H9 (cell line): ENCODE measurements at regions not wholly inside any gene's neighbourhood (a gene's known extent, or its start where the extent isn't known, plus 50 kb on each side); places are given as distances from the start of the nearest gene placed in this dataset.

ENCODE experiments used
- DNase-seq: peaks from one replicate; pipeline ENCODE4 v3.0.0-alpha.2; 2017
- H2AFZ ChIP-seq: one replicate; pipeline ENCODE4 v1.6.1; 2013; ENCODE audit warnings: mild to moderate bottlenecking, low read length, control low read depth, moderate library complexity
- H2AK5ac ChIP-seq: 2 replicates; pipeline ENCODE4 v1.6.1; 2013; ENCODE audit warnings: low read length, control low read depth, mixed read lengths; ENCODE audit not compliant: insufficient read length
- H2BK120ac ChIP-seq: one replicate; pipeline ENCODE4 v1.6.1; 2013; ENCODE audit warnings: low read depth, mild to moderate bottlenecking, low read length, control low read depth, inconsistent platforms; ENCODE audit not compliant: poor library complexity, severe bottlenecking
- H2BK12ac ChIP-seq: 2 replicates; pipeline ENCODE4 v1.6.1; 2013; ENCODE audit warnings: low read length, control low read depth, mixed read lengths, low read depth; ENCODE audit not compliant: insufficient read length
- H2BK15ac ChIP-seq: 2 replicates; pipeline ENCODE4 v1.6.1; 2013; ENCODE audit warnings: low read depth, low read length, control low read depth
- H2BK20ac ChIP-seq: one replicate; pipeline ENCODE4 v1.6.1; 2013; ENCODE audit warnings: low read depth, mild to moderate bottlenecking, low read length, control low read depth, inconsistent platforms; ENCODE audit not compliant: poor library complexity, severe bottlenecking
- H2BK5ac ChIP-seq: 2 replicates; pipeline ENCODE4 v1.6.1; 2013; ENCODE audit warnings: low read length, control low read depth, mixed read lengths; ENCODE audit not compliant: insufficient read length
- H3K14ac ChIP-seq: 2 replicates; pipeline ENCODE4 v1.6.1; 2013; ENCODE audit warnings: low read length, control low read depth; ENCODE audit not compliant: insufficient read depth
- H3K18ac ChIP-seq: 2 replicates; pipeline ENCODE4 v1.6.1; 2013; ENCODE audit warnings: low read depth, mild to moderate bottlenecking, mixed read lengths, low read length, control low read depth; ENCODE audit not compliant: insufficient read length
- H3K23ac ChIP-seq: 2 replicates; pipeline ENCODE4 v1.6.1; 2013; ENCODE audit warnings: low read length, control low read depth, mixed read lengths, low read depth; ENCODE audit not compliant: insufficient read length
- H3K23me2 ChIP-seq: 2 replicates; pipeline ENCODE4 v1.6.1; 2013; ENCODE audit warnings: low read depth, mild to moderate bottlenecking, mixed read lengths, low read length, control low read depth; ENCODE audit not compliant: insufficient read length, poor library complexity, severe bottlenecking
- H3K27ac ChIP-seq: 2 replicates; pipeline ENCODE4 v1.5.1; 2013; ENCODE audit warnings: low read length, control low read depth, mixed read lengths, low read depth; ENCODE audit not compliant: insufficient read length
- H3K27me3 ChIP-seq: 2 replicates; pipeline ENCODE4 v1.6.1; 2013; ENCODE audit warnings: low read length, control low read depth, inconsistent platforms; ENCODE audit not compliant: insufficient read depth
- H3K4ac ChIP-seq: 2 replicates; pipeline ENCODE4 v1.6.1; 2013; ENCODE audit warnings: low read depth, mild to moderate bottlenecking, control low read depth, inconsistent platforms, low read length, moderate library complexity
- H3K4me1 ChIP-seq: 2 replicates; pipeline ENCODE4 v1.6.1; 2013; ENCODE audit warnings: low read length, control low read depth, inconsistent platforms; ENCODE audit not compliant: insufficient read depth
- H3K4me2 ChIP-seq: 2 replicates; pipeline ENCODE4 v1.6.1; 2013; ENCODE audit warnings: low read length, control low read depth, mixed read lengths; ENCODE audit not compliant: insufficient read length, insufficient read depth
- H3K56ac ChIP-seq: 2 replicates; pipeline ENCODE4 v1.6.1; 2013; ENCODE audit warnings: low read depth, mild to moderate bottlenecking, mixed read lengths, low read length, control low read depth; ENCODE audit not compliant: insufficient read length
- H3K79me1 ChIP-seq: 2 replicates; pipeline ENCODE4 v1.6.1; 2013; ENCODE audit warnings: low read depth, mild to moderate bottlenecking, moderate library complexity, low read length, control low read depth, inconsistent platforms; ENCODE audit not compliant: insufficient read depth, poor library complexity, severe bottlenecking
- H3K79me2 ChIP-seq: 2 replicates; pipeline ENCODE4 v1.6.1; 2013; ENCODE audit warnings: low read length, control low read depth, inconsistent platforms; ENCODE audit not compliant: insufficient read depth
- H3K9ac ChIP-seq: 2 replicates; pipeline ENCODE4 v1.6.1; 2013; ENCODE audit warnings: low read length, control low read depth, mixed read lengths; ENCODE audit not compliant: insufficient read length; ENCODE audit errors: extremely low read depth
- H3K9me3 ChIP-seq: one replicate; pipeline ENCODE4 v1.6.1; 2013; ENCODE audit warnings: low read depth, low read length, inconsistent platforms; ENCODE audit not compliant: control insufficient read depth
- H3T11ph ChIP-seq: one replicate; pipeline ENCODE4 v1.6.1; 2013; ENCODE audit warnings: mild to moderate bottlenecking, low read length, control low read depth, inconsistent platforms
- H4K20me1 ChIP-seq: one replicate; pipeline ENCODE4 v1.6.1; 2013; ENCODE audit not compliant: control insufficient read depth, insufficient read length, insufficient read depth
- H4K5ac ChIP-seq: 2 replicates; pipeline ENCODE4 v1.6.1; 2013; ENCODE audit warnings: low read depth, mild to moderate bottlenecking, mixed read lengths, low read length, control low read depth; ENCODE audit not compliant: insufficient read length
- H4K8ac ChIP-seq: replicated peaks from 2 replicates; pipeline ENCODE4 v1.6.1; 2013; ENCODE audit warnings: low read length, control low read depth, mixed read lengths, low read depth; ENCODE audit not compliant: insufficient read length
- H4K91ac ChIP-seq: 2 replicates; pipeline ENCODE4 v1.6.1; 2013; ENCODE audit warnings: low read depth, mild to moderate bottlenecking, moderate library complexity, mixed read lengths, low read length, control low read depth; ENCODE audit not compliant: insufficient read length
- H3K27ac Mint-ChIP-seq, 3 experiments: 2 replicates in 2 of 3; 3 replicates in 1 of 3; pipeline ENCODE4 v1.8.0; 2020 to 2021; ENCODE audit warnings: mixed read lengths in 3 of 3, mild to moderate bottlenecking in 1 of 3, moderate library complexity in 1 of 3
- H3K27me3 Mint-ChIP-seq: 2 replicates; pipeline ENCODE4 v1.8.0; 2021; ENCODE audit warnings: low read depth, mild to moderate bottlenecking, moderate library complexity, mixed read lengths
- H3K36me3 Mint-ChIP-seq, 3 experiments: 2 replicates in 2 of 3; 3 replicates in 1 of 3; pipeline ENCODE4 v1.8.0; 2020 to 2021; ENCODE audit warnings: low read depth in 3 of 3, mixed read lengths in 3 of 3; ENCODE audit not compliant: insufficient read depth in 1 of 3
- H3K4me1 Mint-ChIP-seq, 2 experiments: 2 replicates each; pipeline ENCODE4 v1.8.0; 2020; ENCODE audit warnings: mixed read lengths in 2 of 2
- H3K4me3 Mint-ChIP-seq, 2 experiments: 2 replicates in 1 of 2; 3 replicates in 1 of 2; pipeline ENCODE4 v1.8.0; 2020 to 2021; ENCODE audit warnings: mild to moderate bottlenecking in 2 of 2, mixed read lengths in 2 of 2, moderate library complexity in 1 of 2
- H3K9me3 Mint-ChIP-seq, 2 experiments: 2 replicates in 1 of 2; 3 replicates in 1 of 2; pipeline ENCODE4 v1.8.0; 2020; ENCODE audit warnings: mild to moderate bottlenecking in 2 of 2, mixed read lengths in 2 of 2, moderate library complexity in 1 of 2
- CTCF ChIP-seq: fragments of 200-600 bp; sonication (generic); conservative IDR thresholded peaks from 3 replicates; pipeline ENCODE4 v1.8.0; 2021; ENCODE audit warnings: antibody characterized with exemption, mild to moderate bottlenecking

- no peaks in the 10 kb centered on the region for H3K27me3 Mint-ChIP-seq
These were observed 123.6 kb upstream of the XIRP2 start for GRCh38 chr2:166764702-166765101.

More at GRCh38 chr2:166764702-166765101, 123.6 kb upstream of the XIRP2 start:
- Histone ChIP-seq H3K27ac (no peak overlapping the region), H2BK12ac (no peak overlapping the region), H3K4me1 (peaks cover 5% of the 10 kb centered on the region), H4K5ac (no peak overlapping the region), H3K79me1 (no peaks in the 10 kb centered on the region), H3K27me3 (no peaks in the 10 kb centered on the region), H3K4me2 (no peak overlapping the region), H2BK15ac (no peak overlapping the region), H3K14ac (no peak overlapping the region), H4K91ac (no peak overlapping the region), H2AFZ (no peak overlapping the region), H3K18ac (no peak overlapping the region), H3K9me3 (no peaks in the 10 kb centered on the region), H3K79me2 (no peaks in the 10 kb centered on the region), H2BK20ac (no peak overlapping the region), H3K23me2 (no peaks in the 10 kb centered on the region), H3K9ac (no peak overlapping the region), H3T11ph (no peak overlapping the region), H2BK120ac (no peak overlapping the region), H3K56ac (no peak overlapping the region), H2AK5ac (no peak overlapping the region), H3K23ac (no peak overlapping the region), H4K8ac (no peak overlapping the region), H2BK5ac (no peak overlapping the region), H4K20me1 (no peaks in the 10 kb centered on the region), H3K4ac (no peak overlapping the region)
- Mint-ChIP-seq H3K27ac (peak overlapping the region in 1 of 3 experiments; percentile 74; a peak in 3 of 7 replicates), H3K9me3 (peaks cover 10 to 12% of the 10 kb centered on the region in 2 experiments; a peak in 4 of 5 replicates), H3K4me3 (no peak overlapping the region), H3K36me3 (peaks cover 0 to 11% (median 8%) of the 10 kb centered on the region in 3 experiments; a peak in 6 of 7 replicates), H3K4me1 (peaks cover 24 to 25% of the 10 kb centered on the region in 2 experiments)
- no peak for DNase-seq
- no peak for TF ChIP-seq CTCF
